ENCODE measurements at regions not wholly inside any gene's neighbourhood (a gene's known extent, or its start where the extent isn't known, plus 50 kb on each side); places are given as distances from the start of the nearest gene placed in this dataset.

DNA sequence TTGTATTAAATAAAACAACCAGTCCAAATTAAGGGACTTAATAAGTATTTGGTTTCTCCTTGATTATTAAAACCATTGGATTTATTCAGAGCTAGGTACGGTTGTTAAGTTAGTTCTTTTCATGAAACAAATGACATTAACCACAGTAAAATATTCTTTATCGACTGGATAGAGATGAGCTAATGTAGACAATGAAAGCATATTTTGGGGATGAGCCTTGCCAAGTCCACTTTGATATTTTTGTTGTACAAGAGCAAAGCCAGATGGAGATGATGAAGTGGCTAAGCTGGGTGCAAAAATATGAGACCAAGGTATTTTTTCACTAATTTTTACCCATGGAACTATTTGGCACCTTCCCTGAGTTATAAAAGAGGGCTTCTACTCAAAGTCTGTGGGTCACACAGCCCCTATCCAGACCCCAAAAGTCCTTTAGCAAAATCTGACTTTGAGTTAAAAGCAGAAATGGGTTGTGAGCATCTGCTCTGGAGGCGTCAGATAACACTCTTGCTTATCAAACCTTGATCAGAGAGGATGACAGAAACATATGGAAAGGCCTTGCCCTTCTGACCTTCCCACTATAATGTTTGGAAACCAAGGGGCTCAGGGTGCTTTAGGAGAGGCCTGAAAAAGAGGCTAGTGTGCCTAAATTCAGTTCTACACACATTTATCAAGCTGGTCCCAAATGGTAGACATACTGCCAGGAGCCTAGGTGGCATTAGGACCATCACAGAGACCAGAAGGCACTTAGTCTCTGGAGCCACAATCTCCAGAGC is 456.8 kb downstream of the MTX2 start:
- TF ChIP-seq, protein P1, sequence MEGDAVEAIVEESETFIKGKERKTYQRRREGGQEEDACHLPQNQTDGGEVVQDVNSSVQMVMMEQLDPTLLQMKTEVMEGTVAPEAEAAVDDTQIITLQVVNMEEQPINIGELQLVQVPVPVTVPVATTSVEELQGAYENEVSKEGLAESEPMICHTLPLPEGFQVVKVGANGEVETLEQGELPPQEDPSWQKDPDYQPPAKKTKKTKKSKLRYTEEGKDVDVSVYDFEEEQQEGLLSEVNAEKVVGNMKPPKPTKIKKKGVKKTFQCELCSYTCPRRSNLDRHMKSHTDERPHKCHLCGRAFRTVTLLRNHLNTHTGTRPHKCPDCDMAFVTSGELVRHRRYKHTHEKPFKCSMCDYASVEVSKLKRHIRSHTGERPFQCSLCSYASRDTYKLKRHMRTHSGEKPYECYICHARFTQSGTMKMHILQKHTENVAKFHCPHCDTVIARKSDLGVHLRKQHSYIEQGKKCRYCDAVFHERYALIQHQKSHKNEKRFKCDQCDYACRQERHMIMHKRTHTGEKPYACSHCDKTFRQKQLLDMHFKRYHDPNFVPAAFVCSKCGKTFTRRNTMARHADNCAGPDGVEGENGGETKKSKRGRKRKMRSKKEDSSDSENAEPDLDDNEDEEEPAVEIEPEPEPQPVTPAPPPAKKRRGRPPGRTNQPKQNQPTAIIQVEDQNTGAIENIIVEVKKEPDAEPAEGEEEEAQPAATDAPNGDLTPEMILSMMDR (IDR thresholded peaks at IDR 0.05): no peak
- TF ChIP-seq POLR2A (IDR thresholded peaks at IDR 0.05) (no peak), POLR2AphosphoS5 (IDR thresholded peaks at IDR 0.05) (no peak), EP300 (IDR thresholded peaks at IDR 0.05) (no peak)

All from stomach (tissue), 4 donors.